NCI-H2196 (cell line): ENCODE measurements at regions not wholly inside any gene's neighbourhood (a gene's known extent, or its start where the extent isn't known, plus 50 kb on each side); places are given as distances from the start of the nearest gene placed in this dataset.
A peak's percentile ranks its signal among the peaks of the same experiment; 100 is the strongest.
"Not testable (repeated sequence)": the region's sequence is repeated elsewhere in the genome, so short reads cannot be mapped to it uniquely, and the experiment has no call there.

ENCODE experiments used
- DNase-seq: peaks from one replicate; lab custom pipeline; 2025; ENCODE audit not compliant: unreplicated experiment; lab: John Stamatoyannopoulos, UW

DNA sequence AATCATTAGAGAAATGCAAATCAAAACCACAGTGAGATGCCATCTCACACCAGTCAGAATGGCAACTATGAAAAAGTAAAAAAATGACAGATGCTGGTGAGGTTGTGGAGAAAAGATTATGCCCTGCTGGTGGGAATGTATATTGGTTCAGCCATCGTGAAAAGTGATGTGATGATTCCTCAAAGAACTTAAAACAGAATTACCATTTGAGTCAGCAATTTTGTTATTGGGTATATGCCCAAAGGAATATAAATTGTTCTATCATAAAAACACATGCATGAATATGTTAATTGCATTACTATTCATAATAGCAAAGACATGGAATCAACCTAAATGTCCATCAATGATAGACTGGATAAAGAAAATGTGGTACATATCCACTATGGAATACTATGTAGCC lies 115.1 kb upstream of the OR4E1 start:
- DNase-seq: not testable (repeated sequence)

DNA sequence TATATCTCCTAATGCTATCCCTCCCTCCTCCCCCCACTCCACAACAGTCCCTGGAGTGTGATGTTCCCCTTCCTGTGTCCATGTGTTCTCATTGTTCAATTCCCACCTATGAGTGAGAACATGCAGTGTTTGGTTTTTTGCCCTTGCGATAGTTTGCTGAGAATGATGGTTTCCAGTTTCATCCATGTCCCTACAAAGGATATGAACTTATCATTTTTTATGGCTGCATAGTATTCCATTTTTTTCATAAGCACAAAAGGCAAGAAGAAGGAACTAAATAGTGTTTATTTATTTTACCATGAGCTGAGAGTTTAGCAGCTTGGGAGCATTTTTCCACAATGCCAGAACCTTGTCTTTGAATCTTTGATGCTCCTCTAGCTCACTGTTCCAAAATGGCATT lies 113.6 kb upstream of the OR4E1 start:
- not testable (repeated sequence) for DNase-seq

DNA sequence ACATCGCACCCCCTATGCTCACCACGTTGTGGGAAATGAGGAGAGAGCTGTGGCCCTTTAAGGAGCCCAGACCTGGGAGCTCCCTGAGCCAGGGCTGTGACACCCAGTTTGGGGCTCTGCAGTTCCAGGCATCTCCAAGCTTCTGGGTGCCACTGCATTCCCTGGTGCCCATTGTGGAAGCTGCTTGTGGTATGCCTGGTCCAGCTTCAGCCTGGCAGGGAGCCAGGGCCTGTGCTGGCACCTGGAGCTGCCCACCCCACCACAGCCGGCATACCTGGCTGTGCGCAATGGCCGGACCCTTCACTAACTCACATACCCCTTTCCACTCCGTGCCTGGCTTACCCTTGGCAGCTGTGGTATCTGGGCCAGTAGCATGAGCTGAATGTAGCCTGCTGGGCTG lies 107.9 kb upstream of the OR4E1 start:
- DNase-seq: no peak

DNA sequence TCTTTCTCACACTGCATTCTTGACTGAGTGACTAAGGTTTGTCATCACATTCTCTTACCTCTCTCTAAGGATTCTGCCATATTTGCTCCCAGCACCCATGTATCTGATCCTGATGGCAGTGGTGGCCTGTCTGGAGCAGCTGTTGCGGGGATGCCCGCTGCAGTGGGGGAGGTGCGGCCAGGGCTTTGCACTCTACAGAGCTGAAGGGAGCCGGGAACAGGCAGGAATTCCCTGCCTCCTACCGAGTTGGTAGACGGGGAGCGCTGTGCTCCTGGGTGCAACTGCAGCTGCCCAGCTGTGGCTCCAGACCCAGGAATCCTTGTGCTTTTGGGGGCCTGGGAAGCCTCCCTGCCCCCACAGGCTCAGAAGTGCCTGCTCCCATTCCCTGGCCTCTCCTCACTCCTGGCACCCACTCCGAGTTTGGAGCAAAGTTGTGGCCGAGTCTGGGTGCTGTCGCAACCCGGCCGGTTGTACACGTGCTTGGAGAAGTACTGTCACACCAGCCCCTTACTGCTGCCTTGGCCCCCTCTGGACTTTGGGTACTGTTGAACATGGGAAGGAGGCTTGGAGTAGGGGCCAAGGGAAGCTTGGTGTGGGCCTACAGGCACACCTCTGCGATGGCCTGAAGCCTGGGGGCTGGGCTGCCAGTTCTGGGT lies 106.9 kb upstream of the OR4E1 start:
- no peak for DNase-seq

DNA sequence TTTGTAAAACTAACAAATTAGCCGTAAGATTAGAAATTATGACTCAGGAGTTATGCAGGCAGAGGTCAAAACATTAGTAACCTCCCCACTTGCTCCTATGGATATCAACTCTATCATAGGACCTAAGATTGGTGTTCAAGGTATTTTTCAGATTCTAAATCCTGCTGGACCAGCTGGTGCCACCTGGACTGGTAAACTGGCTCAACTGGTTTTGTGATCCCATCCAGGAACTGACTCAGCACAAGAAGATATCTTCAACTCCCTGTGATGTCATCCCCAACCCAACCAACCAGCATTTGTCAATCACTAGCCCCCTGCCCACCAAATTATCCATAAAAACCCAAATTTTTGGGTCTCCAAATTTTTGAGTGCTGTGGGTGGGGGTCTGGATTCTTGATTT lies 98.1 kb upstream of the OR4E1 start:
- DNase-seq: peak; percentile 3

DNA sequence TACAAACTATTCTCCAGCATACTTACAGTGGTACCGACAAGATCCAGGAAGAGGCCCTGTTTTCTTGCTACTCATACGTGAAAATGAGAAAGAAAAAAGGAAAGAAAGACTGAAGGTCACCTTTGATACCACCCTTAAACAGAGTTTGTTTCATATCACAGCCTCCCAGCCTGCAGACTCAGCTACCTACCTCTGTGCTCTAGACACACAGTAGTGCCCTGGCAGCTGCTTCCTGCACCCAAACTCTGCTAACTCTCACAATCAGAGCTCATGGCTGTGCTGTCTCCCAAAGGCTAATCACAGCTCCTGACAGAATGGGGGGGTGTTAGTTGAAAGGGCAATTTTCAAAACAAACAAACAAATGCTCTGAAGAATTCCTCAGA lies 95.2 kb upstream of the OR4E1 start:
- DNase-seq: no peak

DNA sequence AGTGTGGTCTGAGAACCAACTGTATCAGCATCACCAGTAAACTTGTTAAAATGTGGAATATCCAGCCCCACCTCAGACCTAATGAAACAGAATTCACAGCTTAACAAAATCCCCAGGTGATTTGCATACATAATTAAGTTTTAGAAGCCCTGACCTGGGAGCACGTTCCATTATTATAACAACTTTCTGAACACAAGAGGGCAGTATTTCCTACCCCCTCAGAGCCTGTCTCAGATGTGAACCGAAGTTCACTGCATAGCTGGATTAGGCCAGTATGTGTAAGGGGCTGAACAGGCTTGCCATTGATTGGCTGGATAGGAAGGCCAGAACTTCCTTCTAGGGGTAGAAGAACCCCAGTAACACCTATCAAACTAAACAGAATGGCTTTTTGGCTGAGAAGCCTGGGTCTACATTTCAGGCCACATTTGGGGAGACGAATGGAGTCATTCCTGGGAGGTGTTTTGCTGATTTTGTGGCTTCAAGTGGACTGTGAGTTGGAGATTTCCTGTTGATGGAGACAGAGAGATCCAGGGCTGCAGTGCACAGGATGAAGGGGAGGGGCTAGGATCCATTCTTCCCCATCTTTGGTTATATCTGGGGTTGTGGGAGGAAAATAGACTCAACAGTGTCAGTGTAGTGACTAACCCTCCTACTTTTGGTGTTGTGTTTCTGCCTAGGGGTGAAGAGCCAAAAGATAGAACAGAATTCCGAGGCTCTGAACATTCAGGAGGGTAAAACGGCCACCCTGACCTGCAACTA lies 94.7 kb upstream of the OR4E1 start:
- peak; percentile 11 for DNase-seq

DNA sequence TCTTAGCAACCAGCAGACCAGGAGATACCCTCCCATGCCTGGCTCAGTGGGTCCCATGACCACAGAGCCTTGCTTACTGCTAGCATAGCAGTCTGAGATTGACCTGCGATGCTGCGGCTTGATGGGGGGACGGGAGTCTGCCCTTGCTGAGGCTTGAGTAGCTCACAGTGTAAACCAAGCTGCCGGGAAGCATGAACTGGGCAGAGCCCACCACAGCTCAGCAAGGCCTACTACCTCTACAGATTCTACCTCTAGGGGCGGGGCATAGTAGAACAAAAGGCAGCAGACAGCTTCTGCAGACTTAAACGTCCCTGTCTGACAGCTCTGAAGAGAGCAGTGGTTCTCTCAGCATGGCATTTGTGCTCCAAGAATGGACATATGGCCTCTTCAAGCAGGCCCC lies 86.7 kb upstream of the OR4E1 start:
- DNase-seq: not testable (repeated sequence)

DNA sequence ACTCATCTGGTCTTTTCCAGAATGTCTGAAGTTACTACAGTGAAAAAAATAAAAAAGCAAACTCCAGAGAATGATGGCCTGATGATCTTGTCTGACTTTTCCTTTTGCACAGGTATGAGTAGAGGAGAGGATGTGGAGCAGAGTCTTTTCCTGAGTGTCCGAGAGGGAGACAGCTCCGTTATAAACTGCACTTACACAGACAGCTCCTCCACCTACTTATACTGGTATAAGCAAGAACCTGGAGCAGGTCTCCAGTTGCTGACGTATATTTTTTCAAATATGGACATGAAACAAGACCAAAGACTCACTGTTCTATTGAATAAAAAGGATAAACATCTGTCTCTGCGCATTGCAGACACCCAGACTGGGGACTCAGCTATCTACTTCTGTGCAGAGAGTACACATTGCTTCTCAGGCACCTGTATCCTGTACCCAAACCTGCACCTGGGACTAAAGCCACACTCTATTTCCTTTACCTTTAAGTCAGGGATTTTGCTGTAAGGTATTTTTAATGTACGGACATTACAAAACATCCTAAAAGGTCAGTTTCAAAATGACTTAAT lies 75.8 kb upstream of the OR4E1 start:
- DNase-seq: no peak

DNA sequence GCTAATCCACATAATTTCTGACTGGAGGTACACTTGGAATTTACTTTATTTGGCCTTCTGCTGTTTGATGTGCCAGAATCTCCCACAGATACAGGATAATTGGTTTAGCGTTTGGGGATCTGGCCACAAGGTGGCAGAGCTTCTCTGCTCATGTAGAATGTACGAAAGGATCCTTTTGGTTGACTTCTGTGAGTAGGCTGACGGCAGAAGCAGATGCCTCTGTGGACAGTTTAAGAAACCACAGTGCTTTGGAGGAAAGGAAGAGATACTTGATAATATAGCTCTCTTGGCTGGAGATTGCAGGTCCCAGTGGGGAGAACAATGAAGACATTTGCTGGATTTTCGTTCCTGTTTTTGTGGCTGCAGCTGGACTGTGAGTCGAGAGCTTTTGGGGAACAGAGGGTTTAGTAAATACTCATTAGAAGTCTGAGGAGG lies 75.3 kb upstream of the OR4E1 start:
- DNase-seq: peak; percentile 24

DNA sequence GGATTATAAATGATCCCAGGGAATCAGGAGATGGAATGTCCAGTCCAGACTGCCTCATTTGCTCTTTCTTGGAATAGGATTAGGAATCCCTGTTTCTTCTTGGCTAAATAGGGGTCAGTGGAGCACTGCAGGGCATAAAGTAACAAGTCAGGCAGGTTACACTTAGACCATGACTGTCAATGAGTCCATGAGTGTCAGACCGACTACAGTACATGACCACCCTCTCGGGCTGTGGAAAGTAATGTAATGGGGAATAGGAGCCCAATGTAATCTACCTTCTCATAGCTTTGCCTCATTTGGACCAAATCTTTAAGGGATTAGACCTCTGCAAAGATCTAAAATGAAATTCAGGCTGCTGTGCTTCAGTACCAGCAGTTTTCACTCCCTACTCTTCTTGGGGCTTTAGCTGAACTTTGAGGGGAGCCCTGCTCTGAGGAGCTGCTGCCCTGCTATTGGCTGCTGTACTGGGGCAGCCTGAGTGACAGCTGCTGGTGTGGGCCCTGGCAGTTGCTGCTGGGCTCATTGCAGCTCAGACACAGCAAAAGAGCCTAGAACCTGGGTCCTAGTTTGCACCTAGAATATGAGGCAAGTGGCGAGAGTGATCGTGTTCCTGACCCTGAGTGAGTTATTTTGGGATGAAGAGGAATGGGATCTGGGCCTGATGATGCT lies 62.2 kb upstream of the OR4E1 start:
- DNase-seq: no peak

DNA sequence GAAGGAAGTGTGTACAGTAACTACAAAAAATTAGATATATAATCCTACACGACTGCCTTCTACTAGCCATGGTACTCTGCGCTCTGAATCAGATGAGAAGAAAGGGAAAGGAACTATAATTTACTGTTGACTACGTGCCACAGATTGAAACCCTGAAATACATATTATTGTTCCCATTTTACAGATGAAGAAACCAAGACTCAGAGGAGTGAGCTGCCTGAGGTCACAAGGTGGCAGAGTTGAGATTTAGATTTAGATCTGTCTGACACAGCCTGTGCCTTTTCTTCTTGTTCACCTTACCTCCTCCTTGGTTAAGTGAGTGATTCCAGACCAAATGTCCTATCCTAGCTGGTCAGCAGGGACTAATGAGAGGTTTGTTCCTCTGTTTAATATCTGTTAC lies 61.6 kb upstream of the OR4E1 start:
- no peak for DNase-seq

DNA sequence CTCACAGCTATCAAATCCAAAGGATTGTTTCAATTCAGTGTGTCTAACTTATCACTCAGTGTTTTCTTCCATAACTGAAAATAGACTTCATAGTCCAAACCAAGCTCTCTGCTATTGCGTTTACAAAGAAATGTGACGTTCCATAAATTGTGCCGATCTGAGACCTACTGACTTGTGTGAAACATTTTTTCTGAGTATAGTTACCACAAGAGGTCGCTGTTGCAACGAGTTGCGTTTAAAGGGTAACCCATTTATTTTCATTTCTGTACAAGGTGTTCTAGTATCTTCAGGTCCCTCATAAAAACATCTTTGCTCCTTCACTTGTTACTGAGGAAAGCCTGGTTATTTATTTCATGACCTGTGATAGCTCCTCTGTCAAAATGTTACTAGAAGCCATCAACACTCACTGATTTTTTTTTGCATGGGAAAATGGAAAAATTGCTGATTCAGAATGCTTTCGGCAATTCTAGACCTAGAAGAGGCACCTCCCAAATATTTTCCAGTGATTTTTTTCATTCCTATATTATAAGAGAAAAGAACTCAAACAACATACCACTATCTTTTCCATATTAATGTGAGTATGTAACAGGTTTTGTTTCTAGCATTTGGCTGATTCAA lies 60.9 kb upstream of the OR4E1 start:
- DNase-seq: peak; percentile 60

DNA sequence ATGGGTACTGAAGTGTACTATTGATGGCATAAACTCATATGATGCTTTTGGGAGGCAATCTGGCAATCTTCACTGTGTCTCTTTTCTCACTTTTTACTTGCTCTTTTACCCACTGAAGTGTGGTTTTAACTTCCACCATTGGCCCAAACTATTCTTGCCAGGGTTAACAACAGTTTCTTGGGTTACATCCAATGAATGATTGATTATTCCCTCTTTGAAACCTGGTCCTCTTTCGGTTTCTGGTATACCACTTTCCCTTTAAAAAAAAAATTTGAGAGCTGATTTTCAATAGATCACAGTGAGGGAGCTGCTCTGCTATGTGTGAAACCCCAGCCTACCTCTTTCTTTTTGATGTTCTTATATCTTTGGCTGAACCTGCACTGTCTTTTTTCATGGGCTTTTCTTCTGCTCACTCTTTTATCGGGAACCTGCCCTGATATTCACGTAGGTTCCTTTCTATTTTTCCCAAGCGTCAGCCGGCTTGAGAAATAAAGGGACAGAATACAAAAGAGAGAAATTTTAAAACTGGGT lies 56.1 kb upstream of the OR4E1 start:
- no peak for DNase-seq

DNA sequence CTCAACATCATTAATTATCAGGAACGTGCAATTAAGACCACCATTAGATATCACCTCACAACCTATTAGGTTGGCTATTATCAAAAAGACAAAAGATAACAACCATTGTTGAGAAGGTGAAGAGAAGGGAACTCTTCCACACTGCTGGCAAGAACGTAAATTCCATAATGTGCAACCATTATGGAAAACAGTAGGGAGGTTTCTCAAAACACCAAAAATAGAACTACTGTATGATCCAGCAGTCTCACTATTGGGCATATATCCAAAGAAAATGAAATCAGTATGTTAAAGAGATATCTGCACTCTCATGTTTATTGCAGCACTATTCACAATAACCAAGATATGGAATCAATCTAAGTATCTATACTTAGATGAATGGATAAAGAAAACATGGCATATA lies 51.6 kb upstream of the OR4E1 start:
- DNase-seq: no peak

DNA sequence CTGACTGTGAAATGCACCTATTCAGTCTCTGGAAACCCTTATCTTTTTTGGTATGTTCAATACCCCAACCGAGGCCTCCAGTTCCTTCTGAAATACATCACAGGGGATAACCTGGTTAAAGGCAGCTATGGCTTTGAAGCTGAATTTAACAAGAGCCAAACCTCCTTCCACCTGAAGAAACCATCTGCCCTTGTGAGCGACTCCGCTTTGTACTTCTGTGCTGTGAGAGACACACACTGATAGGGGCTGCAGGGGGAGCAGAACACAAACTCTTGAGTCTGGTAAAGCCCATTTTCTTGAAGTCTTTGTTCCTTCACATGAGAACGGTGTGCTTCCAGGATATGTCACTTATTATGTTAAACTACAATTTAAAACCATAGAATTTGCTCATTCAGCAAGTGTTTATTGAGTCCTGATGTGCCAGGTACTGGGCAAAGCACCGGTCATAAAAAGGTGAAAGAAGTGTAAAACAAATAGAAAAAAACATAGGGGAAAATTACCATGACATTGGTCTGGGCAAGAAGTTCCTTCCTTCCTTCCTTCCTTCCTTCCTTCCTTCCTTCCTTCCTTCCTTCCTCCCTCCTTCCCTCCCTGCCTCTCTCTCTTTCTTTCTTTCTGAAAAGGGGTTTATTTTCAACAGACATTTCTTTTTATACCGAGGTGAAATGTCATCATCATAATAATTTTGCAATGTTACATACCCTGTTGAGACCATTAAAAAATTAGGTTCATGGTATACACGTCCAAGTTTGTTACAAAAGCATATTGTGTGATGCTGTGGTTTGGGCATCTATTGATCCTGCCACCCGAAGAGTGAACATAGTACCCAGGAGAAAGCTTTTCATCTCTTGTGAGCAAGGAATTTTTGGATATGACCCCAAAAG lies 50.7 kb upstream of the OR4E1 start:
- DNase-seq: no peak

DNA sequence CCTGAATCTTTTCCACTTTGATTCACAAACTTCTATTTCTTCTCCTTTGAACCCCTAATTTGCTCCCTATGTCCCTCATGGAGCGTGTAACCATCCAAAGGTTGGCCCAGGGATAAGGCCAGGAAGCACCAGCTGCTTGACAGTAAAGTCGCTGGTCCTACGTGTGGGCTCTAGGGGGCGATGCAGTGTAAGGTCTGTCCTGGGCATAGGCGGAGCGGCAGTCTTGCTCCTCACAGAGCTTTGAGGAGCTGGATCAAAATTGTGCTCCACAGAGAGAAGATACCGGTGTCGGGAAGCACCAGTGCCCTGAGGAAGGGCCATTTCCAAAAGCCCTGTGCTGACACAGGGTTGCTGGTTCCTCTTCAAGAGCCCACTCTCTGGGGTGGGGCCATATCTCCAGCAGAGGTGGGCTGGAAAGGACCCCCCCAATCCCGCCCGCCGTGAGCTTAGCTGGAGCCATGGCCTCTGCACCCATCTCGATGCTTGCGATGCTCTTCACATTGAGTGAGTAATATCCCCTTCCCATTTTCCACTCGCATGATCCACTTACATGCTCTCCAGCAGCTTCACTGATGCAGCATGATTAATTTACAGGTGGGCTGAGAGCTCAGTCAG lies 49.9 kb upstream of the OR4E1 start:
- DNase-seq: peak; percentile 2
